Skin of body (tissue), 2 donors: ENCODE measurements at regions not wholly inside any gene's neighbourhood (a gene's known extent, or its start where the extent isn't known, plus 50 kb on each side); places are given as distances from the start of the nearest gene placed in this dataset. TPM values are rescaled to one million over a fixed set of nuclear protein-coding genes. Genes with fewer than 3 reads are reported as not detected.

Experiments
- DNase-seq: peaks from one replicate; lab custom pipeline; 2025; lab: John Stamatoyannopoulos, UW
- small RNA-seq: library from RNA; depleted of rRNA; stranded (forward); fragments of <200 nt; gene quantifications from one replicate; pipeline ENCODE3, GENCODE V24; 2014; ENCODE audit warnings: low replicate concordance

GRCh38 chr6:25219917-25220278 lies 59.3 kb upstream of the CARMIL1 start:
- no peak for DNase-seq

GRCh38 chr6:25220857-25221256 lies 58.3 kb upstream of the CARMIL1 start:
- DNase-seq = no peak

GRCh38 chr6:25222006-25222678 lies 57.0 kb upstream of the CARMIL1 start:
- DNase-seq = no peak

GRCh38 chr6:25223490-25223991 lies 55.6 kb upstream of the CARMIL1 start:
- peak; percentile 40 for DNase-seq

GRCh38 chr6:25224242-25224641 lies 54.9 kb upstream of the CARMIL1 start:
- DNase-seq = no peak

GRCh38 chr6:25227854-25228253 lies 51.3 kb upstream of the CARMIL1 start:
- DNase-seq = no peak

Small RNA genes lying in the stretch of these regions (small RNA-seq; reads per million reads assigned to genes)
- gene RN7SL334P = not detected
